Left renal pelvis (tissue), 4 donors: ENCODE measurements at regions not wholly inside any gene's neighbourhood (a gene's known extent, or its start where the extent isn't known, plus 50 kb on each side); places are given as distances from the start of the nearest gene placed in this dataset.
"Not testable (repeated sequence)": the region's sequence is repeated elsewhere in the genome, so short reads cannot be mapped to it uniquely, and the experiment has no call there.

Source experiments
- DNase-seq, 4 donors: peaks; one replicate each; pipeline ENCODE4 v3.0.0-alpha.2; 2013; ENCODE audit warnings: low read depth in 4 of 4, low spot score in 3 of 4

DNA sequence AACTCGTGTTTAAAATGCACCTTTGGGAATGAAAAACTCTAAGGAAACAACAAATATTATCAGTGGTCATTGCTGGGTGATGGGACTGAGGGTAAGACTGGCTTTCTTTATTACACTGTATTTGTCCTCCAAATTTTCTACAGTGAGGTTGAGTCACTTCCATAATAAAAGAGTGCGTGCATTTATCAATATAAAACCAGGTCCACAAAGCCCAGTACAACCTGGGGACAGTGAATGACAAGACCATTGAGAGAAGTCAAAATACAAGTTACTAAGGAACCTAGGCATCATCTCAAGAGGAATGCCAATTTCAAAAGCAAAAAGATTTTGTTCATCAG lies 76.4 kb downstream of the MAGED4 start:
- DNase-seq: no peak

- peak; percentile 66 to 75 (median 73) for DNase-seq
These were observed 76.9 kb downstream of the MAGED4 start for GRCh38 chrX:52261463-52262194.

- no peak for DNase-seq
These were observed 77.5 kb downstream of the MAGED4 start for GRCh38 chrX:52262195-52262546.

DNA sequence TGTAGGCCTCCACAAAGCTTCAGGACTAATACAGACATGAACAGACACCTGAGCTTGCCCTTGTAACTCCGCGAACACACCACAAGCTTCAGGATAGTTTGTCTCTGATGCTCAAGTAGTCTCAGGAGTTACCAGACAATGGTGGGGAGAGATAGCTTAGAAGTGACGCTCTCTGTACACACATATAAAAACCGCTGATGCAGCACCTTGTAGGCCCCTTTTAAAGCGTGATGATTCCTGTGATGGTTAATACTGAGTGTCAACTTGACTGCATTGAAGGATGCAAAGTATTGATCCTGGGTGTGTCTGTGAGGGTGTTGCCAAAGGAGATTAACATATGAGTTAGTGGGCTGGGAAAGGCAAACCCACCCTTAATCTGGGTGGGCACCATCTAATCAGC lies 78.7 kb downstream of the MAGED4 start:
- no peak for DNase-seq

DNA sequence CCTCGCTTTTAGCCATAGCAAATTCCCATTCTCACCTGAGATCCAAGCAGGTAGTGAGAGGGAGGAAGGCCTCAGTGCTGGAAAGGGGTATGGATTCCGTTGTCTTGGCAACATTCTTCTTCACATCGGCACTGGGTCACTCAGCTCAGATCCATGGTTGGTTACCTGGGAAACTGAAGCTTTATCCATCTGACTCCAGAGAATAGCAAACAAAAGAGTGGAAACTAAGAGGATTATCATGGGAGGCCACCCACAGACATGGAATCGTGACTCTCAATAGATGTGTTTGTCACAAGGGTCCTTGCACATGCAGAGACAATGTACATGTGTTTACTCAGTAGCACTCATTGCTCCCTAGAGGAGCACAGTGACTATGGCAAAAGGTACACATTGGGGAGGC lies 81.0 kb downstream of the MAGED4 start:
- no peak for DNase-seq

- not testable (repeated sequence) for DNase-seq
These were observed 83.8 kb downstream of the MAGED4 start for GRCh38 chrX:52268502-52268901.

DNA sequence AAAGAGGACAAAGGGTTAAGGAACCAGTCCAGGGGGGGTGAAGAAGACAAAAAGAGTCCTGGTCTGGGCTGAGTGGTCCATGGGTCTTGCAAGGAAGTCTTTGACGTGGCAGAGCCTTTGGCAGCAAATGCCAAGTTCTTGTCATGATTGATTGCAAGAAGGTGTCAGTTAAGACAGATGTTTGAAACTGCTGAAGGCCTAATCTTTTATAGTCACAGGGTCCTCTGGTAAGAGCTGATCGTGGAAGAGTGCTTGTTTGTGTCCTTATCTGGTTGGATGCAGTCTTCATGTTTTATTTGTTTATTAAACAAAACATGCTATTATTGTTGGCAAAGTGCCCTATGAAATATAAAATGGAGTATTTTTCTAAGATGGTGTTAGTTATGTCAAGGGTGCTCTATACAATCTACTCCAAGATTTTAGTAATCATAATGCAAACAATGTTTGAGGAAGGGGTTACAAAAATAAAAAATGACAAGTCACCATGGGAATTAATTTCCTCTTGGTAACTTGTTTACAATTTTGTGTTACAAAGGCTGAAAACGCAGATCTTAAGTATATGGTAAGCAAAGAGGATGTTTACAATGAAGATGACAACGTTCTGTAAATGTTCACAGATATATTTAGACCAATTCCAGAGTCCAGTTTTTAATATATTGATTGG lies 85.9 kb downstream of the MAGED4 start:
- DNase-seq: no peak

- no peak for DNase-seq
These were observed 86.5 kb downstream of the MAGED4 start for GRCh38 chrX:52271206-52271605.

- DNase-seq: no peak
These were observed 91.2 kb upstream of the XAGE2 start for GRCh38 chrX:52277666-52278065.

GRCh38 chrX:52280812-52281211 lies 88.0 kb upstream of the XAGE2 start:
- no peak for DNase-seq

- DNase-seq: no peak
These were observed 84.0 kb upstream of the XAGE2 start for GRCh38 chrX:52284865-52285264.

- DNase-seq: not testable (repeated sequence)
These were observed 69.9 kb upstream of the XAGE2 start for GRCh38 chrX:52298968-52299367.

DNA sequence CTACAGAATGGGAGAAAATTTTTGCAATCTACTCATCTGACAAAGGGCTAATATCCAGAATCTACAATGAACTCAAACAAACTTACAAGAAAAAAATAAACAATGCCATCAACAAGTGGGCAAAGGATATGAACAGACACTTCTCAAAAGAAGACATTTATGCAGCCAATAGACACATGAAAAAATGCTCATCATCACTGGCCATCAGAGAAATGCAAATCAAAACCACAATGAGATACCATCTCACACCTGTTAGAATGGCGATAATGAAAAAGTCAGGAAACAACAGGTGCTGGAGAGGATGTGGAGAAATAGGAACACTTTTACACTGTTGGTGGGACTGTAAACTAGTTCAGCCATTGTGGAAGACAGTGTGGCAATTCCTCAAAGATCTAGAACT lies 60.3 kb upstream of the XAGE2 start:
- not testable (repeated sequence) for DNase-seq
